ENCODE measurements at regions not wholly inside any gene's neighbourhood (a gene's known extent, or its start where the extent isn't known, plus 50 kb on each side); places are given as distances from the start of the nearest gene placed in this dataset.
"Not testable (repeated sequence)": the region's sequence is repeated elsewhere in the genome, so short reads cannot be mapped to it uniquely, and the experiment has no call there.

DNA sequence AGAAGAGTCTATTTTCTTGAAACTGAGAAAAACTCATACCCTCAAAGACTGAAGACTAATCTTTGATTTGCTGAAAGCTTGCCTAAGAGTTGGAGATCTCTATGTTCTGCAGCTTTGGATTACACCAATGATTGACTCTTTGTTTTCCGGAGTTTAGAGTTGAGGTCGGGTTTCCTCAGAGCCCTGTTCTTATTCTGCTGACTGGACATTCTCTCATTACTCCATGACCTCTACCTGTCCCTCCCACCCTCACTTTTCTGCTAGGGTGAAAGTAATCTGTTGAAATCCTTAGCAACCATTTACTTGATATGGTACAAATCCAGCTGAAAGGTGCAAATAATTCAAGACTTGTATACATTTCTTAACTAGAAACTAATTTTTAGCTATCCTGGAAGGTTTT, 421.5 kb upstream of the FRG1 start:
- DNase-seq (ENCODE audit: low spot score) (no peak), ATAC-seq (no peak)
- intact Hi-C loops (cut with DNase I) = no loop called here

GRCh38 chr4:189525304-189525703, 415.4 kb upstream of the FRG1 start:
- DNase-seq (ENCODE audit: low spot score) (no peak), ATAC-seq (no peak)
- intact Hi-C loops (cut with DNase I) = no loop called here

GRCh38 chr4:189530848-189531247, 409.8 kb upstream of the FRG1 start:
- no peak for DNase-seq (ENCODE audit: low spot score)
- intact Hi-C loops (cut with DNase I) = no loop called here
- no peak for ATAC-seq

- intact Hi-C loops (cut with DNase I) = no loop called here
- ATAC-seq = no peak
- no peak for DNase-seq (ENCODE audit: low spot score)
Observed at GRCh38 chr4:189533603-189534002, 407.1 kb upstream of the FRG1 start.

- no peak for ATAC-seq
- intact Hi-C loops (cut with DNase I) = no loop called here
- no peak for DNase-seq (ENCODE audit: low spot score)
Observed at GRCh38 chr4:189547559-189547958, 393.1 kb upstream of the FRG1 start.

- intact Hi-C loops (cut with DNase I) = no loop called here
- ATAC-seq = no peak
- DNase-seq (ENCODE audit: low spot score) = no peak
Observed at GRCh38 chr4:189548484-189549125, 392.1 kb upstream of the FRG1 start.

GRCh38 chr4:189551931-189552670, 388.6 kb upstream of the FRG1 start:
- ATAC-seq; intact Hi-C loops (cut with DNase I); DNase-seq (ENCODE audit: low spot score): not testable (repeated sequence)

- ATAC-seq; intact Hi-C loops (cut with DNase I); DNase-seq (ENCODE audit: low spot score): not testable (repeated sequence)
Observed at GRCh38 chr4:189560605-189561004, 380.1 kb upstream of the FRG1 start.

DNA sequence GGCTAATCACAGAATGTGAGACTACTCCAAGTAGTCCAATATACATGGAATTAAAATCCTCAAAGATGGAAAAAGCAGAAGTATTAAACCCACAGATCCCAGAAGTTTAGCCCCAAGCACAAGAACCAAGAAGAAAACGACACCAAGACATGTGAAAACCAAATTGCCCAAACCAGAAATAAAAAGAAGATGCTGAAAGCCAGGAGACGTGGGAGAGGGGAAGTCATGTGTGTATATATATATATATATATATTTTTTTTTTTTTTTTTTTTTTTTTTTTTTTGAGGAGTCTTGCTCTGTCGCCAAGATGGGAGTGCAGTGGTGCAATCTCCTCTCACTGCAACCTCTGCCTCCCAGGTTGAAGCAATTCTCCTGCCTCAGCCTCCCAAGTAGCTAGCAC, 376.9 kb upstream of the FRG1 start:
- intact Hi-C loops (cut with DNase I); ATAC-seq; DNase-seq (ENCODE audit: low spot score): not testable (repeated sequence)

DNA sequence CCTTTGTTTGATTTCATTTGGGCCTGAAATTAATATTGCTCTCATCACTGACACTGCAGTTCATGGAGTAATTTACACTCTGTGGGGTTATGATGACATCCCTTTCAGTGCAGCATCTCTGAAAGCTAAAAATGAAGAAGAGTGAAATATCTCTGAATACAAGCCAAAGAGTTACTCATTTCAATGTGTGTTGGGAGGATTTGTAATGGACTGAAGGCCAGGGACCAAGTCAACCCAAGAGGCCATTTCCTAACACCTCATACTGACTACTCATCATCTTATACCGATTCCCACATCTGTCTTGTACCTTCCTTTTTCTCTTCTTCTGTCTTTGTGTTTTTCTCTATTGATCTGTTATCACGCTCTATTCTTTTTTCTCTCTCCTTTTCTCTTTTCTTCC, 374.4 kb upstream of the FRG1 start:
- ATAC-seq; intact Hi-C loops (cut with DNase I); DNase-seq (ENCODE audit: low spot score): not testable (repeated sequence)

DNA sequence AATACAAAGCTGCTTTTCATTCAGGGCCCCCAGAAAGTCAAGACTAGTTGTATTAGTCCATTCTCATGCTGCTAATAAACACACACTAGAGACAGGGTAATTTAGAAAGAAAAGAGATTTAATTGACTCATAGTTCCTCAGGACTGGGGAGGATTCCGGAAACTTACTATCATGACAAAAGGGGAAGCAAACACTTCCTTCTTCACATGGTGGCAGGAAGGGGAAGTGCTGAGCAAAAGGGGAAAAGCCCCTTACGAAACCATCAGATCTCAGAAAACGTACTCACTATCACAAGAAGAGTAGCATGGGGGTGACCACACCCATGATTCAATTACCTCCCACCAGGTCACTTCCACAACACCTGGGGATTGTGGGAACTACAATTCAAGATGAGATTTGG, 373.8 kb upstream of the FRG1 start:
- intact Hi-C loops (cut with DNase I); DNase-seq (ENCODE audit: low spot score): not testable (repeated sequence)
- ATAC-seq = peak; percentile 15

DNA sequence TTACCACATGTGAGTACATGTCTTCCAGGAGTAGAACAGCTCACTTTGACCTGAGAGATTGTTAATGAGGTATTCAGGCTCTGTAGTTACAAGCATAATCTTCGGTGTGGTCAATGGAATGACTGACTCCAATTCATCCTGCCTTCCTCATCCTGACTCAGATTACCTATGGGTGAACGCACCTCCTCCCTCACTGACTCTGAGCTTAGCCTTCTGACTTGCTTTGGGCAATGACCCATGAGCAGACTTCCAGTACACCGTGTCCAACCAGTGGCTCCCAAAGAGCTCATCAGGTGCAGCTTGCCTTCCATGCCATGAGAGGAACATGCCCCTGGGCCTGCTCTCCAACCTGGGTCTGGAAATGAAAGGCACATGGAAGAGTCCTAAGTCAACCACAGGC, 361.0 kb upstream of the FRG1 start:
- ATAC-seq; intact Hi-C loops (cut with DNase I): not testable (repeated sequence)

DNA sequence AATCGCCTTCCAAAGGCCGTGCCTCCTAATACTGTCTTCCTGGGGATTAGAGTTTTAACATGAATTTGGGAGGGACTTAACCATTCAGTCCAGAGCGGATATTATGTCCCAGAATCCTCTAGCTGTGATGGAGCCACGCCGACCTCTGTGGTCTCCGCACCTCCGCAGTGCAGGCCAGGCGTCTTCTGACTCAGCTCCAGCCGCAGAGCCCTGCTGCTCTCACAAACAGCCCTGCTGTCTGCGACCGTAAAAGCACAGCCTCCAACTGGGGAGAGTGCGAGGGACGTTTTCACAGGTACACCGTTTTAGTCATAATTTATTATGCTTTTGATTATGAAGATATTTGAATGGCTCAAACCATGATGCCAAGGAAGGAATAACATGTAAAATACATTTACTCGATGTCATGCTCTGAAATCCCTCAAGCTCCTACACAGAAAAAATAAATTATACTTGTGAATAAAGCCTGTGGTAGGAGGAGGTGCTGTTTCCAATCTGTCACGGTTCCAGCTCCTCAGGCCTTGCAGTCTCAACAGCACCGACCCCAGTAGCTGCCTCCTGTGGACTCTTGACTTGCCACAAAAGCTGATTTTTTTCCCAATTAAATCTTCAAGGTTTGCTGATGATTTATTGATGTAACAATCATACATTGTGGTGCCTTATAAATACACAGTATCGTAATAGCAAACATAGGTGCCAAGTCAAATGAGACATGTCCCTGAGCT, 353.6 kb upstream of the FRG1 start:
- DNase-seq (ENCODE audit: low spot score); intact Hi-C loops (cut with DNase I); ATAC-seq: not testable (repeated sequence)

More for the DNA sequence above, 361.0 kb upstream of the FRG1 start:
- not testable (repeated sequence) for DNase-seq (ENCODE audit: low spot score)

DNA sequence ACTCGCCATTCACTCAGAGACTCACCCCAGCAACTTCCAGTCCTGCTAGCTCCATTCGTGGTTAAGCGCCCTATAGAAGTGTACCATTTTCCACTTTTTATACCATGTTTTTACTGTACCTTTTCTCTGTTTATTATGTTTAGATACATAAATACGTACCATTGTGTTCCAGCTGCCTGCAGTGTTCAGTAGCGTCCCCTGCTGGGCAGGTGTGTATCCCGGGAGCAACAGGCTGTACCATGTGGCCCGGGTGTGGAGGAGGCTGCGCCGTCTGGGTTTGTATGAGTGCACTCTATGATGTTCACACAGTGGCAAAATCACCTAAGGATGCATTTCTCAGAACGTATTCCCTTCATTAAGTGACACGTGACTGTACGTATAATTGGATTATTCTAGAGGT, 351.5 kb upstream of the FRG1 start:
- intact Hi-C loops (cut with DNase I); DNase-seq (ENCODE audit: low spot score); ATAC-seq: not testable (repeated sequence)

GRCh38 chr4:189592890-189593289, 347.8 kb upstream of the FRG1 start:
- intact Hi-C loops (cut with DNase I) = no loop called here
- DNase-seq (ENCODE audit: low spot score) (no peak), ATAC-seq (no peak)

DNA sequence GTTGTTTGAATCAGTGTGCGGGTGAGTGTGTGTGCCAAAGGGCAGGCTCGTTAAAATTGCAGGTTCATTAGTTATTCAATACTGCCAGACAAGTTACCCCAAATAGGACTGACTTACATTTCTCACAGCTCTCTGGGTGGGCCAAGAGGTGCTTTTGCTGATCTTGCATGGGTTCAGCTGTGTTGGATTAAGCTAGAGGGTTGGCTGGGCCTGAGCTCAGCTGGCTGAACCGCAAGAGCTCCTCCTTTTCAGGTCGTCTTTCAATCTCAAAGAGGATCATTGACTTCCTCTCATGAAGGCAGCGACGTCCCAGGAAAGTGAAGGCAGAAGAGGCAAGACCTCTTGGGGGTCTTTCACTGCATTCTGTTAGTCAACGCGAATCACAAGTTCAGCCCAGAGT, 343.3 kb upstream of the FRG1 start:
- DNase-seq (ENCODE audit: low spot score) (no peak), ATAC-seq (no peak)
- intact Hi-C loops (cut with DNase I) = no loop called here

DNA sequence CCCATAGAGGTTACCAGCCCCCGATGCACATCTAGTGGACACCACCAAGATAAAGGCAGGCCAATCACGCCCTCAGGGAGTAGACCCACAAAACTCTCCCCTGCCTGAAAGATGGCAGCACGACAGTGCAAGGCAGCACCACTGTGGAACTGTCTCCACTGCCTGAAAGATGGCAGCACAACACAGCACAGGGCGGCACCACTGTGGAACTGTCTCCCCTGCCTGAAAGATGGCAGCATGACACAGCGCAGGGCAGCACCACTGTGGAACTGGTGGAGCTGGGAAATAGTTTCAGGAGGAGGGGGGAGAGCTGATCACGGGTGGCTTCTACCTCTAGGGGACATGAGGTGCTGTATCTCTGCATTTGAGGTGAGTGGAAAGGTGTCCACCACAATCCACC, 340.4 kb upstream of the FRG1 start:
- ATAC-seq = no peak
- DNase-seq (ENCODE audit: low spot score) = no peak
- intact Hi-C loops (cut with DNase I) = no loop called here

DNA sequence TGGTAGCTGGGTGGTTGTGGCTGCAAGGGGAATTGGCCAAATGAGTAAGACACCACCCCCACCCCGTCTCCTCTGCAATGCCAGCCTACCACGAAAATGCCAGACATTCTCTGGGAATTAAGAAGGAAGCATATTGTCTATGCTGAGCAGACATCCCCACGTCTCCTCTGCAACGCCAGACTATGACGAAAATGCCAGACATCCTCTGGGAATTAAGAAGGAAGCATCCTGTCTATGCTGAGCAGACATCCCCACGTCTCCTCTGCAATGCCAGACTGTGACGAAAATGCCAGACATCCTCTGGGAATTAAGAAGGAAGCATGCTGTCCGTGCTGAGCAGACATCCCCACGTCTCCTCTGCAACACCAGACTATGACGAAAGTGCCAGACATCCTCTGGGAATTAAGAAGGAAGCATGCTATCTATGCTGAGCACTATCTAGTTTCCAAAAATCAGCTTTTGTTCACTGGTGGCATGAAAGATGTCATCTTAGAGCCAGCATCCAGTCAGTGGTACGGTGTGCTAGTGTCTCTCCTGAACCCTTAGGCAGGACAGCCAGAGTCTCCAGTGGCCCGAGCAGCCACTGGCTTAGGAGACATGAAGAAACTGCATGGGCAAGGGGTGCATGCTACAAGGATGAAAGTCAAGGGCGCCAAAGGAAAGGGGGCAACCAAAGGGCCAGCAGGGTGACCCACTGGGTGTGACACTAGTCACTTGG, 339.8 kb upstream of the FRG1 start:
- DNase-seq (ENCODE audit: low spot score) (no peak), ATAC-seq (no peak)
- intact Hi-C loops (cut with DNase I) = no loop called here

- DNase-seq (ENCODE audit: low spot score); ATAC-seq; intact Hi-C loops (cut with DNase I): not testable (repeated sequence)
Observed at GRCh38 chr4:189602827-189603226, 337.8 kb upstream of the FRG1 start.

Measured in sciatic nerve (tissue), 2 donors.